ENCODE measurements at regions not wholly inside any gene's neighbourhood (a gene's known extent, or its start where the extent isn't known, plus 50 kb on each side); places are given as distances from the start of the nearest gene placed in this dataset.

GRCh38 chr4:54372951-54373350 is 143.9 kb downstream of the PDGFRA start:
- H3K4me3 ChIP-seq (ENCODE audit: low read depth, low read length) = no peak overlapping the region
- TF ChIP-seq CTCF (IDR thresholded peaks at IDR 0.05; ENCODE audit: low read depth, low read length) (no peak), MAX (IDR thresholded peaks at IDR 0.05; ENCODE audit: low read depth, low read length) (no peak), POLR2A (IDR thresholded peaks at IDR 0.05; ENCODE audit: extremely low read depth, insufficient read length) (no peak), MYC (IDR thresholded peaks at IDR 0.05; ENCODE audit: low read depth, low read length) (no peak)
- DNase-seq (ENCODE audit: low read depth) = no peak

DNA sequence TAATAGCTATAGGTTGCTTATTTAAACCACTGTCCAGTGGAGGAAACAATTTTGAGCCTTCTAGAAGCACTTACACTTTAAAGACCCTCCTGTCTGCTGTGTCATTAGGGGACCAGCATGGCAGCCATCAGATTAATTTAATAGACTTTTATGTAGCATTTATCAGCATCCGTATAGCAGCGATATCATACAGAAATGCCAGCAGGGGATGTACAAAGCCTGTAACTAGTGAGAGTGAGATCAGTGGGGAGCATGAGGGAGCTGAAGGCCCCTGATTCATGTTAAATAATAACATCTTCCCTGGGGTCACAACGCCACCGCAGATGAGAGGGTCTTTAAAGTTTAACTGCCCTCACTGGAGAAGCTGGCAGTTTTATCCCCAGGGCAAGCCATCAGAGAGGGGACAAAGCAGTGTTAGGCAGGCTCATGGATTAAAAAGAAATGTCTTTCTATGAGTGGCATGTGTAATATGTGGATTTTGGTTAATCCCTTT is 144.7 kb downstream of the PDGFRA start:
- no peak overlapping the region for H3K4me3 ChIP-seq (ENCODE audit: low read depth, low read length)
- TF ChIP-seq CTCF (IDR thresholded peaks at IDR 0.05; ENCODE audit: low read depth, low read length) = no peak
- TF ChIP-seq POLR2A (IDR thresholded peaks at IDR 0.05; ENCODE audit: extremely low read depth, insufficient read length) = no peak
- no peak for TF ChIP-seq MAX (IDR thresholded peaks at IDR 0.05; ENCODE audit: low read depth, low read length)
- no peak for TF ChIP-seq MYC (IDR thresholded peaks at IDR 0.05; ENCODE audit: low read depth, low read length)
- DNase-seq (ENCODE audit: low read depth) = no peak

- TF ChIP-seq MAX (IDR thresholded peaks at IDR 0.05; ENCODE audit: low read depth, low read length) (no peak), MYC (IDR thresholded peaks at IDR 0.05; ENCODE audit: low read depth, low read length) (no peak), CTCF (IDR thresholded peaks at IDR 0.05; ENCODE audit: low read depth, low read length) (no peak), POLR2A (IDR thresholded peaks at IDR 0.05; ENCODE audit: extremely low read depth, insufficient read length) (no peak)
- no peak for DNase-seq (ENCODE audit: low read depth)
- H3K4me3 ChIP-seq (ENCODE audit: low read depth, low read length) = no peak overlapping the region
These were observed 149.4 kb downstream of the PDGFRA start for GRCh38 chr4:54378461-54378860.

DNA sequence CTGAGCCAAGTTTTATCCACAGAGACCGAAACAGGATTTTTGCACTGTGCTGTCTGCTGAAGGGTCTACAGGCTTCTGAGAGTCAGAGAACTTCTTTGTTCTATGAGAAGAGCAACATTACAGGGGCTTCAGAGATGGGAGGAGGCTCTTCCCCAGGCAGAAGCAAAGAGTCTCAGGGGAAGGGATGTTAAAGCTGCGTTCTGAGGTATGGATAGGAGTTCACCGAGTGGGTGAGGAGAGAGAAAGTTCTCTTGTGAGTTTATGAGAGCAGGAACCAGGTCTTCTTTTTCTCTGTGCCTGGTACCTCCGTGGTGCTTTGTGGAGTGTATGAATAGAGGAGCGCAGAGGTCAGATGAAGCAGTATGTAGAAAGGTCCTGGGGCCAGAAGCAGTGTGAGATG is 155.1 kb downstream of the PDGFRA start:
- no peak for DNase-seq (ENCODE audit: low read depth)
- no peak for TF ChIP-seq MYC (IDR thresholded peaks at IDR 0.05; ENCODE audit: low read depth, low read length)
- TF ChIP-seq MAX (IDR thresholded peaks at IDR 0.05; ENCODE audit: low read depth, low read length) = no peak
- no peak for TF ChIP-seq POLR2A (IDR thresholded peaks at IDR 0.05; ENCODE audit: extremely low read depth, insufficient read length)
- no peak for TF ChIP-seq CTCF (IDR thresholded peaks at IDR 0.05; ENCODE audit: low read depth, low read length)
- H3K4me3 ChIP-seq (ENCODE audit: low read depth, low read length) = no peak overlapping the region

DNA sequence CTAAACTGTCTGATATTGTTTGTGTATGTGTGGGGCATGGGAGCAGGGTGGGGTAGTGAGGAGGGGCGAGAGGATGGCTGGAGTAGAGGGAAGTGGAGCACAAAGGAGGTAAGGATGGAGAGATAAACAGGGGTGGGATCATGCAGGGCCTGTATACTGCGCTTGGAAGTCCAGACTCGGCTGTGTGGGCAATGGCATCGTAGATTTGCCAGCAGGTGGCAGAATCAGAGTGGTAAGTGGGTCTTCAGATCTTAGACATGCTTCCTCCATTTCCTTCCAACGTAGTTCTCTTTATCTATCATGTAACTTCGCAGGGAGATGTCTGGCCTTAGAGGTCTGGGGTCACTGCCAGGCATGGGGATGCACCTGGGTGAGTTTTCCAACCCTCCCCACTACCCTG is 155.5 kb downstream of the PDGFRA start:
- DNase-seq (ENCODE audit: low read depth) = peak; percentile 43
- no peak overlapping the region for H3K4me3 ChIP-seq (ENCODE audit: low read depth, low read length)
- TF ChIP-seq MAX (IDR thresholded peaks at IDR 0.05; ENCODE audit: low read depth, low read length) (no peak), CTCF (IDR thresholded peaks at IDR 0.05; ENCODE audit: low read depth, low read length) (peak; percentile 44)

All from NB4 (cell line).